SK-N-SH (cell line): ENCODE measurements at regions not wholly inside any gene's neighbourhood (a gene's known extent, or its start where the extent isn't known, plus 50 kb on each side); places are given as distances from the start of the nearest gene placed in this dataset.

Experiments
- CTCF ChIA-PET: fragments of 300-600, 350-600 bp; formaldehyde crosslinking; extraction: SDS; loops from one replicate; lab custom pipeline; 2021; lab: Yijun Ruan, JAX
- POLR2A ChIA-PET: fragments of 350-600 bp; sonication (Branson Sonifier 250); formaldehyde crosslinking; extraction: SDS; loops from one replicate; lab custom pipeline; 2020; ENCODE audit warnings: antibody characterized with exemption, inconsistent platforms; lab: Yijun Ruan, JAX
- DNase-seq: peaks from one replicate; pipeline ENCODE4 v3.0.0; 2012
- H2AFZ ChIP-seq: fragments of 200-600 bp; sonication (generic); 2 replicates; pipeline ENCODE4 v1.8.1; 2016; ENCODE audit warnings: antibody characterized with exemption, mild to moderate bottlenecking, low read depth
- H3F3A ChIP-seq: fragments of 200-600 bp; sonication (generic); replicated peaks from 2 replicates; pipeline ENCODE3; 2016; ENCODE audit warnings: antibody characterized with exemption, mild to moderate bottlenecking; ENCODE audit not compliant: insufficient read depth
- H3K27ac ChIP-seq, 2 experiments: fragments of 200-500 bp in 1 of 2; fragments of 200-600 bp in 1 of 2; sonication (Bioruptor generic) in 1 of 2; sonication (generic), shearing (Covaris generic) in 1 of 2; 2 replicates each; pipeline versions ENCODE4 v1.5.1 to v1.6.1; 2014 to 2016; ENCODE audit warnings: low read depth in 2 of 2, inconsistent platforms in 1 of 2, low read length in 1 of 2, mild to moderate bottlenecking in 1 of 2, mixed read lengths in 1 of 2
- H3K27me3 ChIP-seq: fragments of 200-600 bp; sonication (generic), shearing (Covaris generic); 2 replicates; pipeline ENCODE4 v1.6.1; 2016; ENCODE audit warnings: mixed run types; ENCODE audit not compliant: insufficient read depth
- H3K36me3 ChIP-seq, 2 experiments: fragments of 200-500 bp in 1 of 2; fragments of 200-600 bp in 1 of 2; sonication (Bioruptor generic) in 1 of 2; sonication (generic) in 1 of 2; replicated peaks in 1 of 2; 2 replicates each; pipeline versions ENCODE3 to v1.5.1; 2014 to 2016; ENCODE audit warnings: low read length in 1 of 2, mild to moderate bottlenecking in 1 of 2; ENCODE audit not compliant: insufficient read depth in 2 of 2, control insufficient read depth in 1 of 2
- H3K4me1 ChIP-seq, 2 experiments: fragments of 200-500 bp in 1 of 2; fragments of 200-600 bp in 1 of 2; sonication (Bioruptor generic) in 1 of 2; sonication (generic), shearing (Covaris generic) in 1 of 2; 2 replicates each; pipeline versions ENCODE4 v1.5.1 to v1.6.1; 2014 to 2016; ENCODE audit warnings: low read depth in 1 of 2, low read length in 1 of 2, mixed run types in 1 of 2; ENCODE audit not compliant: insufficient read depth in 2 of 2, control insufficient read depth in 1 of 2
- H3K4me2 ChIP-seq: fragments of 200-600 bp; sonication (generic), shearing (Covaris generic); 2 replicates; pipeline ENCODE4 v1.6.1; 2017; ENCODE audit warnings: mixed run types
- H3K4me3 ChIP-seq, 2 experiments: fragments of 200-500 bp in 1 of 2; fragments of 200-600 bp in 1 of 2; sonication (Bioruptor generic) in 1 of 2; sonication (generic), shearing (Covaris generic) in 1 of 2; 2 replicates each; pipeline versions ENCODE4 v1.5.1 to v1.8.1; 2014 to 2016; ENCODE audit warnings: low read depth in 2 of 2, inconsistent platforms in 1 of 2, low read length in 1 of 2, mild to moderate bottlenecking in 1 of 2, mixed read lengths in 1 of 2, moderate library complexity in 1 of 2
- H3K79me2 ChIP-seq: fragments of 200-600 bp; sonication (generic); 2 replicates; pipeline ENCODE4 v1.8.1; 2017; ENCODE audit warnings: mild to moderate bottlenecking; ENCODE audit not compliant: insufficient read depth
- H3K9ac ChIP-seq: fragments of 200-600 bp; sonication (generic); 2 replicates; pipeline ENCODE4 v1.6.1; 2017; ENCODE audit warnings: mixed run types
- H3K9me2 ChIP-seq: fragments of 200-600 bp; sonication (generic); 2 replicates; pipeline ENCODE4 v1.6.1; 2017; ENCODE audit warnings: mixed run types
- H3K9me3 ChIP-seq: fragments of 200-600 bp; sonication (generic); 2 replicates; pipeline ENCODE4 v1.6.1; 2017; ENCODE audit warnings: mixed run types, mild to moderate bottlenecking, moderate library complexity
- H4K20me1 ChIP-seq: fragments of 200-600 bp; sonication (generic); 2 replicates; pipeline ENCODE4 v1.6.1; 2017; ENCODE audit warnings: mild to moderate bottlenecking, mixed run types; ENCODE audit not compliant: insufficient read depth
- CHD2 ChIP-seq: fragments of 150-350 bp; IDR thresholded peaks from 2 replicates; pipeline ENCODE4 v1.6.1; 2018; ENCODE audit warnings: low read length; ENCODE audit not compliant: partially characterized antibody
- CTCF ChIP-seq: fragments of 200-600 bp; sonication (generic); IDR thresholded peaks from 2 replicates; pipeline ENCODE4 v1.6.1; 2017; ENCODE audit warnings: antibody characterized with exemption, mild to moderate bottlenecking, moderate library complexity
- EP300 ChIP-seq, 2 experiments: IDR thresholded peaks; 2 replicates each; pipeline versions ENCODE4 v1.4.0 to v1.6.1; 2012; ENCODE audit warnings: borderline replicate concordance in 1 of 2, low read depth in 1 of 2, low read length in 1 of 2
- EZH2phosphoT487 ChIP-seq: fragments of 200-600 bp; sonication (generic); IDR thresholded peaks from 2 replicates; pipeline ENCODE4 v1.6.1; 2017; ENCODE audit warnings: low read depth, mixed run types, mild to moderate bottlenecking, antibody characterized with exemption, moderate library complexity, borderline replicate concordance
- GABPA ChIP-seq: IDR thresholded peaks from 2 replicates; pipeline ENCODE4 v1.4.0; 2012; ENCODE audit warnings: low read depth, mild to moderate bottlenecking
- GATA2 ChIP-seq: sonication (generic); formaldehyde crosslinking; IDR thresholded peaks from 2 replicates; pipeline ENCODE4 v1.5.0; 2020; ENCODE audit warnings: mild to moderate bottlenecking, missing genetic modification reagents
- MEF2A ChIP-seq: IDR thresholded peaks from 2 replicates; pipeline ENCODE4 v1.4.0; 2012; ENCODE audit warnings: low read depth, borderline replicate concordance
- RAD21 ChIP-seq: IDR thresholded peaks from 2 replicates; pipeline ENCODE4 v1.6.1; 2012; ENCODE audit warnings: mild to moderate bottlenecking, low read length
- RCOR1 ChIP-seq: fragments of 150-350 bp; IDR thresholded peaks from 2 replicates; pipeline ENCODE4 v1.6.1; 2017; ENCODE audit warnings: antibody characterized with exemption, low read length
- RFX5 ChIP-seq: IDR thresholded peaks from 2 replicates; pipeline ENCODE4 v1.6.1; 2012; ENCODE audit warnings: mild to moderate bottlenecking, improper control_type of control experiment, low read length
- SMC3 ChIP-seq: IDR thresholded peaks from 2 replicates; pipeline ENCODE4 v1.6.1; 2012; ENCODE audit warnings: low read depth, low read length, improper control_type of control experiment
- TEAD4 ChIP-seq: IDR thresholded peaks from 2 replicates; pipeline ENCODE4 v1.4.0; 2012; ENCODE audit warnings: mild to moderate bottlenecking, borderline replicate concordance; ENCODE audit not compliant: insufficient read depth
- WGBS: methylation state at CpG from one replicate; pipeline ENCODE4 v1.1.6; 2017; ENCODE audit warnings: low lambda C conversion rate; 5-methylcytosine and 5-hydroxymethylcytosine counted together
- TF ChIP-seq, protein P1 (sequence below): IDR thresholded peaks from 2 replicates; pipeline ENCODE4 v1.6.1; 2012; ENCODE audit warnings: mild to moderate bottlenecking, low read depth, low read length, moderate library complexity
- TF ChIP-seq, protein P2 (sequence below): fragments of 150-350 bp; IDR thresholded peaks from 2 replicates; pipeline ENCODE4 v1.6.1; 2016; ENCODE audit warnings: mild to moderate bottlenecking, low read depth, low read length

DNA sequence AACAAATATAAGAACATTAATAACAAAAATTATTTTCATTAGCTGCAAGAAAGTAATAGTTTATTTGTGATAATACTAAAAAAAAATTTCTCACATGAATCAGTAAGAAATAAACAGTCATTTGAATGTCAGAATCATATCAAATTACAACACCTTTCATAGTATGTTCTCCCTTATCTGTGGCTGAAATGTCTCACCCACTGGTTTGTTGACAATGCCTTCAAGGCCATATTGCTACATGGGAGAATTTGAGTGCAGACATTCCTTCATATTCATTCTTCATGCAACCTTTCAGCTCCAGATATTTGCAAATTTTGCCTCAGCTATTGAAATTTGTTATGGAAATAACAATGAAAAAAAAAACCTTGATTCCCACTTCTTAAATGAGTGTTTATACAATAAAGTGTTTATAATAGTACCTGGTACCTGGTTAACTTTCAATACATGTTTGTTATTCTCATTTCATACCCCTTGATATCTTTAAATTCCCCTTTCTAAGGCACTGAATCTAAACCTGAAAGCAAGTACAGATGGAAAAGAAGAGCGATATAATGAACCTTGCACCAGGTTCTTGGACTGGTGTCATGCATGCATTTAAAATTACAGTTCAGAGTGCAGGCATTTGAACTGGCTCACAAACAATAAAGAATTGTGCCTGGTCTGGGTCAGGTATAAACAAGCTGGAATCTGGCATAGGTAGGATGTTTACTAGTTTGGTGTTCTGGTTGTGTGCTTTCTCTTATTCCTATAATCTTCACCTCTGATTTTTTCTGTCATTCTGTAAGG, 242.2 kb upstream of the ADGRL2 start (continued):
- TF ChIP-seq, protein P1, sequence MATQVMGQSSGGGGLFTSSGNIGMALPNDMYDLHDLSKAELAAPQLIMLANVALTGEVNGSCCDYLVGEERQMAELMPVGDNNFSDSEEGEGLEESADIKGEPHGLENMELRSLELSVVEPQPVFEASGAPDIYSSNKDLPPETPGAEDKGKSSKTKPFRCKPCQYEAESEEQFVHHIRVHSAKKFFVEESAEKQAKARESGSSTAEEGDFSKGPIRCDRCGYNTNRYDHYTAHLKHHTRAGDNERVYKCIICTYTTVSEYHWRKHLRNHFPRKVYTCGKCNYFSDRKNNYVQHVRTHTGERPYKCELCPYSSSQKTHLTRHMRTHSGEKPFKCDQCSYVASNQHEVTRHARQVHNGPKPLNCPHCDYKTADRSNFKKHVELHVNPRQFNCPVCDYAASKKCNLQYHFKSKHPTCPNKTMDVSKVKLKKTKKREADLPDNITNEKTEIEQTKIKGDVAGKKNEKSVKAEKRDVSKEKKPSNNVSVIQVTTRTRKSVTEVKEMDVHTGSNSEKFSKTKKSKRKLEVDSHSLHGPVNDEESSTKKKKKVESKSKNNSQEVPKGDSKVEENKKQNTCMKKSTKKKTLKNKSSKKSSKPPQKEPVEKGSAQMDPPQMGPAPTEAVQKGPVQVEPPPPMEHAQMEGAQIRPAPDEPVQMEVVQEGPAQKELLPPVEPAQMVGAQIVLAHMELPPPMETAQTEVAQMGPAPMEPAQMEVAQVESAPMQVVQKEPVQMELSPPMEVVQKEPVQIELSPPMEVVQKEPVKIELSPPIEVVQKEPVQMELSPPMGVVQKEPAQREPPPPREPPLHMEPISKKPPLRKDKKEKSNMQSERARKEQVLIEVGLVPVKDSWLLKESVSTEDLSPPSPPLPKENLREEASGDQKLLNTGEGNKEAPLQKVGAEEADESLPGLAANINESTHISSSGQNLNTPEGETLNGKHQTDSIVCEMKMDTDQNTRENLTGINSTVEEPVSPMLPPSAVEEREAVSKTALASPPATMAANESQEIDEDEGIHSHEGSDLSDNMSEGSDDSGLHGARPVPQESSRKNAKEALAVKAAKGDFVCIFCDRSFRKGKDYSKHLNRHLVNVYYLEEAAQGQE, result no peak
- TF ChIP-seq TEAD4 (no peak), RFX5 (no peak), RCOR1 (no peak), RAD21 (no peak), SMC3 (no peak), GABPA (no peak)

GRCh38 chr1:81556968-81557367, 243.8 kb upstream of the ADGRL2 start:
- Histone ChIP-seq H2AFZ (no peak overlapping the region), H3K4me3 (no peak overlapping the region), H3K4me1 (no peaks in the 10 kb centered on the region; a peak in 1 of 4 replicates), H3K9me3 (no peaks in the 10 kb centered on the region), H3K4me2 (no peak overlapping the region), H3K9me2 (no peaks in the 10 kb centered on the region), H4K20me1 (no peaks in the 10 kb centered on the region), H3K27me3 (no peaks in the 10 kb centered on the region), H3K36me3 (no peaks in the 10 kb centered on the region), H3K79me2 (no peaks in the 10 kb centered on the region), H3K9ac (no peak overlapping the region), H3K27ac (no peak overlapping the region), H3F3A (no peaks in the 10 kb centered on the region)
- no peak for DNase-seq
- CTCF ChIA-PET, result no interaction called here
- POLR2A ChIA-PET, result no interaction called here
- 87% methylated on average over 11 of the region's 11 CpGs for WGBS
- TF ChIP-seq GABPA, result no peak
- TF ChIP-seq CHD2, result no peak
- TF ChIP-seq CTCF, result no peak

DNA sequence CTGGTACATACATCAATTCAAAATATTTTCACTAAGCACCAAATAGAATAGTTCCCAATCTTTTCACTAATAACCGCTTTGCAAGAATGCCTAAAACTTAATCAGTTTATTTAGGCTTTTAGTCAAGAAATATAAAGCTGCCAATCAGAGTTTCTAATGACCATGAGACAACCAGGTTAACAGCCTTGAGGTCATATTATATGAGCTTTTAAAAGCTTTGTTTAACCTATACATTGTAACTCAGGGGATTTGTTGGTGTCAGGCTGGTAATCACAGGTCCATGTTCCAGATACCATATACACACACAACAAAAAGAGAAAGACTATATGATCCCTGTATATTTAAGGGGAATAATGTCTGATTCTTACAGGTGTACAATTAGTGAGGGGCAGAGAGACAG, 246.2 kb upstream of the ADGRL2 start:
- POLR2A ChIA-PET, result no interaction called here
- no peaks in the 10 kb centered on the region for H3K79me2 ChIP-seq
- no peaks in the 10 kb centered on the region; a peak in 1 of 4 replicates for H3K4me1 ChIP-seq
- CTCF ChIA-PET, result interaction anchor here (0.5 to 0.6 kb wide), 2 partner anchors 52 to 320 kb away, joined by 3 read pairs; no protein-coding TSS in a partner anchor
- WGBS, result 48% methylated on average over 1 of the region's 1 CpG
- DNase-seq, result no peak
- H3K9ac ChIP-seq, result no peak overlapping the region
- no peak overlapping the region for H3K4me3 ChIP-seq
- no peak overlapping the region; the same call in 1 of the 2 replicates for H2AFZ ChIP-seq
- no peak overlapping the region for H3K4me2 ChIP-seq
- H3K9me3 ChIP-seq, result no peaks in the 10 kb centered on the region
- H3K9me2 ChIP-seq, result no peaks in the 10 kb centered on the region
- no peak overlapping the region for H3K27ac ChIP-seq
- H4K20me1 ChIP-seq, result no peaks in the 10 kb centered on the region
- H3K36me3 ChIP-seq, result no peaks in the 10 kb centered on the region
- H3K27me3 ChIP-seq, result no peaks in the 10 kb centered on the region
- H3F3A ChIP-seq, result no peaks in the 10 kb centered on the region
- TF ChIP-seq GATA2 (CRISPR knock-in tag) (no peak), EP300 (IDR thresholded peaks at IDR 0.05; ENCODE audit: borderline replicate concordance in 1 of 2, low read depth in 1 of 2, low read length in 1 of 2) (no peak), EZH2phosphoT487 (no peak), MEF2A (no peak)
- TF ChIP-seq, protein P2, sequence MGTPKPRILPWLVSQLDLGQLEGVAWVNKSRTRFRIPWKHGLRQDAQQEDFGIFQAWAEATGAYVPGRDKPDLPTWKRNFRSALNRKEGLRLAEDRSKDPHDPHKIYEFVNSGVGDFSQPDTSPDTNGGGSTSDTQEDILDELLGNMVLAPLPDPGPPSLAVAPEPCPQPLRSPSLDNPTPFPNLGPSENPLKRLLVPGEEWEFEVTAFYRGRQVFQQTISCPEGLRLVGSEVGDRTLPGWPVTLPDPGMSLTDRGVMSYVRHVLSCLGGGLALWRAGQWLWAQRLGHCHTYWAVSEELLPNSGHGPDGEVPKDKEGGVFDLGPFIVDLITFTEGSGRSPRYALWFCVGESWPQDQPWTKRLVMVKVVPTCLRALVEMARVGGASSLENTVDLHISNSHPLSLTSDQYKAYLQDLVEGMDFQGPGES, result no peak
